ENCODE measurements at regions not wholly inside any gene's neighbourhood (a gene's known extent, or its start where the extent isn't known, plus 50 kb on each side); places are given as distances from the start of the nearest gene placed in this dataset.

DNA sequence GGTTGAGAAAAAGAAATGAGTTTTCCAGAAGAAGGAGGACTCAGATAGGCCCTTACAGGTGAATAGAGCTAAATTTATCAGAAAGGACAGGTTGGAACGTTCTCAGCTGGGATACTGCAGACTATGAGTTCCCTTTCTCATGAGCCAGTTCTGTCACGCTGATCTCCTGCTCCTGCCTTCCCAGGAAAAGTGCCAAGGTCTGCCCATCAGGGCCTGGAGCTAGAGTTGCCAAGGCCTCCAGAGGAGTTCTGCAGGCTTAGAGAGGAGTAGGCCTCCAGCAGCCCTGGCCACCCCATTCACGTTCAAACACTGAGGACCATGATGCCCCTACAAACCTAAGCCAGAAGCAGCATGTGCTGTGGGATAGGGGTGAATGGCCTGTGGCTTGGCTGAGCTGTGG is 126.8 kb upstream of the TNR start:
- TF ChIP-seq, protein P1, sequence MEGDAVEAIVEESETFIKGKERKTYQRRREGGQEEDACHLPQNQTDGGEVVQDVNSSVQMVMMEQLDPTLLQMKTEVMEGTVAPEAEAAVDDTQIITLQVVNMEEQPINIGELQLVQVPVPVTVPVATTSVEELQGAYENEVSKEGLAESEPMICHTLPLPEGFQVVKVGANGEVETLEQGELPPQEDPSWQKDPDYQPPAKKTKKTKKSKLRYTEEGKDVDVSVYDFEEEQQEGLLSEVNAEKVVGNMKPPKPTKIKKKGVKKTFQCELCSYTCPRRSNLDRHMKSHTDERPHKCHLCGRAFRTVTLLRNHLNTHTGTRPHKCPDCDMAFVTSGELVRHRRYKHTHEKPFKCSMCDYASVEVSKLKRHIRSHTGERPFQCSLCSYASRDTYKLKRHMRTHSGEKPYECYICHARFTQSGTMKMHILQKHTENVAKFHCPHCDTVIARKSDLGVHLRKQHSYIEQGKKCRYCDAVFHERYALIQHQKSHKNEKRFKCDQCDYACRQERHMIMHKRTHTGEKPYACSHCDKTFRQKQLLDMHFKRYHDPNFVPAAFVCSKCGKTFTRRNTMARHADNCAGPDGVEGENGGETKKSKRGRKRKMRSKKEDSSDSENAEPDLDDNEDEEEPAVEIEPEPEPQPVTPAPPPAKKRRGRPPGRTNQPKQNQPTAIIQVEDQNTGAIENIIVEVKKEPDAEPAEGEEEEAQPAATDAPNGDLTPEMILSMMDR (IDR thresholded peaks at IDR 0.05; ENCODE audit: insufficient read depth, low read depth, low read length) = no peak
- no peak for TF ChIP-seq EZH2 (IDR thresholded peaks at IDR 0.05; ENCODE audit: insufficient read depth, low read length)
